Cardiac fibroblast (primary cell): ENCODE measurements at regions not wholly inside any gene's neighbourhood (a gene's known extent, or its start where the extent isn't known, plus 50 kb on each side); places are given as distances from the start of the nearest gene placed in this dataset.
A peak's percentile ranks its signal among the peaks of the same experiment; 100 is the strongest.
"Not testable (repeated sequence)": the region's sequence is repeated elsewhere in the genome, so short reads cannot be mapped to it uniquely, and the experiment has no call there.

Experiments
- DNase-seq, 2 donors: peaks; one replicate each; pipeline versions ENCODE4 v3.0.0 to v3.0.0-alpha.2; 2010; ENCODE audit warnings: low read depth in 2 of 2
- H3K4me3 ChIP-seq, 2 donors: replicated peaks in 1 of 2; 1 replicate in 1 of 2; 2 replicates in 1 of 2; pipeline ENCODE4 v1.5.1; 2011; ENCODE audit warnings: low read depth in 2 of 2, low read length in 2 of 2, mild to moderate bottlenecking in 2 of 2, moderate library complexity in 1 of 2
- TF ChIP-seq, protein P1 (sequence below): IDR thresholded peaks from one replicate; pipeline ENCODE4 v1.5.1; 2011; ENCODE audit warnings: low read depth, mild to moderate bottlenecking, low read length, inconsistent platforms

DNA sequence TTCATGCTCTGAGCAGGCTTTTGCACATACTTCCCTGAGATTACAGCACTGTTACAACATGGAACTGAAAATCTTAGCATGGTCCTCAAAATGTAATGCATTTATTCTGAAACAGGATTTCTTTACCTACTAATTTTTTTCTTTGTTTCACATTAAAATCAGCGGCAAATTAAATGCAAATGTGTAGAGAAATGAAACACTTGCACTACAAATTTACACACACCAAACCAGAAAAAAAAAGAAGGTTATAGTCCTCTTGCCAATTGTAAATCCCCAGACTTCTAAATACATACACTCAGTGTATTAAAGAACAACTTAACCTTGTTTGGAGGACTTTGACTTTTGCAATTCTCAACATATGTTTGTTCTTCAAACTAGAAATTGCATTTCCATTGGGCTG, 210.9 kb upstream of the TBX18 start:
- no peak for DNase-seq
- TF ChIP-seq, protein P1, sequence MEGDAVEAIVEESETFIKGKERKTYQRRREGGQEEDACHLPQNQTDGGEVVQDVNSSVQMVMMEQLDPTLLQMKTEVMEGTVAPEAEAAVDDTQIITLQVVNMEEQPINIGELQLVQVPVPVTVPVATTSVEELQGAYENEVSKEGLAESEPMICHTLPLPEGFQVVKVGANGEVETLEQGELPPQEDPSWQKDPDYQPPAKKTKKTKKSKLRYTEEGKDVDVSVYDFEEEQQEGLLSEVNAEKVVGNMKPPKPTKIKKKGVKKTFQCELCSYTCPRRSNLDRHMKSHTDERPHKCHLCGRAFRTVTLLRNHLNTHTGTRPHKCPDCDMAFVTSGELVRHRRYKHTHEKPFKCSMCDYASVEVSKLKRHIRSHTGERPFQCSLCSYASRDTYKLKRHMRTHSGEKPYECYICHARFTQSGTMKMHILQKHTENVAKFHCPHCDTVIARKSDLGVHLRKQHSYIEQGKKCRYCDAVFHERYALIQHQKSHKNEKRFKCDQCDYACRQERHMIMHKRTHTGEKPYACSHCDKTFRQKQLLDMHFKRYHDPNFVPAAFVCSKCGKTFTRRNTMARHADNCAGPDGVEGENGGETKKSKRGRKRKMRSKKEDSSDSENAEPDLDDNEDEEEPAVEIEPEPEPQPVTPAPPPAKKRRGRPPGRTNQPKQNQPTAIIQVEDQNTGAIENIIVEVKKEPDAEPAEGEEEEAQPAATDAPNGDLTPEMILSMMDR = no peak
- H3K4me3 ChIP-seq = no peak overlapping the region

DNA sequence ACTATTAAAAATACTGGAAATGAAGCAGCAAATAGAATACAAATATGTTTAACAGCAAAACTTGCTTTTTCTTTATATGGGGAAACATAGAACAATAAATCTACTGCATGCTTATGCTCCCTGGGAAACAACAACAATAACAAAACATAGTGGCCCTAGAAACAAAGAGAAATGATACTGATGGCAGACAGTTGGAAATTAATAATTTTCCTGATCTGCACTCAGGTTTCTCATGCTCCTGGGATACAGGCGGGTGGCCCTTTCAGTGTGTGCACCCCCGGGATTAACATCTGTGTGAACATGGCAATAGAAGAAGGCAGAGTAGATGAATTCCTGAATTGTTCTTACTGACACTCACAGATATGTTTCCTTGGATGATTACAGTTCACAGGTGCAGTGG, 209.2 kb upstream of the TBX18 start:
- H3K4me3 ChIP-seq = no peak overlapping the region
- no peak for DNase-seq
- TF ChIP-seq, protein P1 = no peak

DNA sequence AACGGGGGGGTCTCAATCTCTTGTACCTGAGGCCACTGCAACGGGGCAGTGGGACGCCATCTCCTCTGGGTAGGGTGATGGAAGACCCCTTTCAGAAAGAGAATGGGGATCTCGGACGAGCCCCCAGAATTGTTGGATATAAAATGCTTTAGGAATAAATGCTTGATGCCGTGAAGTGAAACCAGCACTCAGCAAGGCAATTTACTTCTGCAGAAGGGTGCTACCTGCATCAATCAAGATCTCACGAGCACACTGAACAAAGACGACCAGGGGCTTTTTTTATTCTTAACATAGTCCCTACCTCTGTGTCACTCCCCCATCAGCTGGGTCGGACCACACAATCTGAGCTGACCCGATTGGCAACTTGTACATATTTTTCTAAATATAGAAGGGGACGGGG, 203.6 kb upstream of the TBX18 start:
- TF ChIP-seq, protein P1 = no peak
- no peak overlapping the region for H3K4me3 ChIP-seq
- no peak for DNase-seq

DNA sequence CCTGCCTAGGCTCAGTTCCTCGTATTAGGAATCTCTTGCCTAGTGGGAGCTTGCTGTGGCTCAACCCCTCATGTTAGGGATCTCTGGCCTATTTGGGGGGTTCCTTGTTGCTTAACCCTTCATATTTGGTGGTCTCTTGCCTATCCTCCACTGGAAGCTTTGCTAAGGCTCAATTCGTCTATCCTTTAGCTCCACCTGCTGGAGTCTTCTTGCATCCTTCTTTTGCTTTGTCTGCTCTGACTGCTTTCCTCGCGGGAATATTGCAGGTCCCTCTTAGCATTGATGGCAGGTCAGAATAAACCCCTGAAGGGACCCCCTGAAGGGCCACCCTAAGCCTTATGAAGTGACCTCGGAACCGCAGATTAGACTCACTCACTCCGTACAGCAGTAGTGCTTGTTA, 203.0 kb upstream of the TBX18 start:
- TF ChIP-seq, protein P1 = peak; percentile 68
- H3K4me3 ChIP-seq = no peak overlapping the region
- peak; percentile 73 to 85 for DNase-seq

DNA sequence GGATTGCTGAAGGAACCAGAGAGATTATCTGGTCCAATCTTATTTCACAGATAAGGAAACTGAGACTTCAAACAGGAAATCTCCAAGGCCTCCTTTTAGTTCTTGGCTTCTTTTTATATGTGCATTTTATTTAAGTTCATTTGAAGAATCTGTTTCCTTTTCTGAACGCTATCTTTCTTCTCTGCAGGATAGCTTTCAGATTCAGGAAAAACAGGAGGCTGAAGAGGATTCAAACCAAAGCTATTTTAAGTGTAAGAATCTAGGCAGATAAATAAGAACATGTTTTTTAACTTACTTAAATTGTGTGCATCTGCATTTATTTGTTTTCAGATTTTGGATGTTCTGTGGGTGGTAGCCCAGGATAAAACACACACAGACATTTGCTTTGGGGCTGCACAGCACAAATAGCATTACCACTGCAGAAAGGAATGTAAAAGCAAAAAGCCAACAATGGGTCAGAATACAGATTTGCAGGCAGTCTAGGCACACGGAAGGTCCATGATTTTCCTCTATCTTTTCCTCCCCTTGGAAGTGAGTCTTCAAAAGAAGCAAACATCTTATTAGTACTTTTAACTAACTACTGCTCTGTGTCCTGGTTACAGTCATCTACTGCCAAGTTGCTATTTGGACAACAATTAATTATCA, 188.8 kb upstream of the TBX18 start:
- H3K4me3 ChIP-seq = no peak overlapping the region
- DNase-seq = peak; percentile 33 to 43
- TF ChIP-seq, protein P1 = no peak

DNA sequence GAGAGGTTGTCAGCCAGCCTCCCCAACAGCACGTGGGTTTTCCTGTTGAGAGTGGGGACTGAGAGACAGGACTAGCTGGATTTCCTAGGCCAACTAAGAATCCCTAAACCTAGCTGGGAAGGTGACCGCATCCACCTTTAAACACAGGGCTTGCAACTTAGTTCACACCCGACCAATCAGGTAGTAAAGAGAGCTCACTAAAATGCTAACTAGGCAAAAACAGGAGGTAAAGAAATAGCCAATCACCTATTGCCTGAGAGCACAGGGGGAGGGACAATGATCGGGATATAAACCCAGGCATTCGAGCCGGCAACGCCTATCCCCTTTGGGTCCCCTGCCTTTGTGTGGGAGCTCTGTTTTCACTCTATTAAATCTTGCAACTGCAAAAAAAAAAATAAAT, 180.5 kb upstream of the TBX18 start:
- not testable (repeated sequence) for H3K4me3 ChIP-seq, DNase-seq

DNA sequence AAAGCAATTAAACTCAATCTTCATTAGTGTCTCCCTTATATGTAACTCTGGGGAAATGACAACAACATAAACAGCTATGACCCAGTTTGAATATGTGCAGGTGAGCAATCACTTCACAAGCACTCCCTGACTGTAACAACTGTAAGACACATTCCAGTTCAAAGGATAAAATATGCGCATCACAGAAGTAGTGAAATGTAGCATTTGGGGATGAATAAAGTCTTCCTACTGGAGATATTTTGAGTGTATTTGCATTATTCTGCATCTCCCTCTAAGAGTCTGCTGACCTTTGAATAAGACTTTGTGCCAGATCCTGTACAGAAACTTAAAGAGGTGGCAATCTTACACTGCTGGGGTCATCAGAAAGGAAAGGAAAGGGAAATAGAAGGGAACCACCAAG, 179.5 kb upstream of the TBX18 start:
- no peak for DNase-seq
- TF ChIP-seq, protein P1 = no peak

DNA sequence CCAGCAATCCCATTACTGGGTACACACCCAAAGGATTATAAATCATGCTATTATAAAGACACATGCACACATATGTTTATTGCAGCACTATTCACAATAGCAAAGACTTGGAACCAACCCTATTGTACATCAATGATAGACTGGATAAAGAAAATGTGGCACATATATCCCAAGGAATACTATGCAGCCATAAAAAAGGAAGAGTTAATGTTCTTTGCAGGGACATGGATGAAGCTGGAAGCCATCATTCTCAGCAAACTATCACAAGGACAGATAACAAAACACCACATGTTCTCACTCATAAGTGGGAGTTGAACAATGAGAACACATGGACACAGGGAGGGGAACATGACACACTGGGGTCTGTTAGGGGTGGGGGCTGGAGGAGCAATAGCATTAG, 177.2 kb upstream of the TBX18 start:
- not testable (repeated sequence) for H3K4me3 ChIP-seq, DNase-seq

More for the DNA sequence above, 179.5 kb upstream of the TBX18 start:
- no peak overlapping the region for H3K4me3 ChIP-seq
